NCI-H345 treated with DMSO at 0.1 percent for 48 hours (cell line): ENCODE measurements at regions not wholly inside any gene's neighbourhood (a gene's known extent, or its start where the extent isn't known, plus 50 kb on each side); places are given as distances from the start of the nearest gene placed in this dataset.

Experiments
- DNase-seq: peaks from one replicate; lab custom pipeline; 2025; ENCODE audit not compliant: unreplicated experiment; lab: John Stamatoyannopoulos, UW

- DNase-seq: no peak
Measured at GRCh38 chr20:60906555-60906954, 345.5 kb upstream of the CDH4 start.

GRCh38 chr20:60913298-60913697 is 338.8 kb upstream of the CDH4 start:
- no peak for DNase-seq

GRCh38 chr20:60921022-60921622 is 330.9 kb upstream of the CDH4 start:
- DNase-seq: no peak

- no peak for DNase-seq
Measured at GRCh38 chr20:60926831-60927230, 325.2 kb upstream of the CDH4 start.

- DNase-seq: no peak
Measured at GRCh38 chr20:60928341-60928740, 323.7 kb upstream of the CDH4 start.

GRCh38 chr20:60930023-60930790 is 321.9 kb upstream of the CDH4 start:
- no peak for DNase-seq

GRCh38 chr20:60931696-60932095 is 320.4 kb upstream of the CDH4 start:
- no peak for DNase-seq

GRCh38 chr20:60934724-60935123 is 317.3 kb upstream of the CDH4 start:
- DNase-seq: no peak

- no peak for DNase-seq
Measured at GRCh38 chr20:60935971-60936370, 316.1 kb upstream of the CDH4 start.

- DNase-seq: no peak
Measured at GRCh38 chr20:60937585-60937984, 314.5 kb upstream of the CDH4 start.

- DNase-seq: no peak
Measured at GRCh38 chr20:60941379-60941778, 310.7 kb upstream of the CDH4 start.

GRCh38 chr20:60947819-60948218 is 304.2 kb upstream of the CDH4 start:
- no peak for DNase-seq

- DNase-seq: no peak
Measured at GRCh38 chr20:60948224-60948623, 303.8 kb upstream of the CDH4 start.

- DNase-seq: no peak
Measured at GRCh38 chr20:60950561-60950960, 301.5 kb upstream of the CDH4 start.

- no peak for DNase-seq
Measured at GRCh38 chr20:60950974-60951373, 301.1 kb upstream of the CDH4 start.

GRCh38 chr20:60952861-60953260 is 299.2 kb upstream of the CDH4 start:
- no peak for DNase-seq

- DNase-seq: no peak
Measured at GRCh38 chr20:60953321-60953720, 298.7 kb upstream of the CDH4 start.

GRCh38 chr20:60955706-60956105 is 296.4 kb upstream of the CDH4 start:
- DNase-seq: no peak

GRCh38 chr20:60956194-60956593 is 295.9 kb upstream of the CDH4 start:
- DNase-seq: no peak

GRCh38 chr20:60957621-60958020 is 294.4 kb upstream of the CDH4 start:
- DNase-seq: no peak

- no peak for DNase-seq
Measured at GRCh38 chr20:60959971-60960370, 292.1 kb upstream of the CDH4 start.

GRCh38 chr20:60960500-60960899 is 291.6 kb upstream of the CDH4 start:
- no peak for DNase-seq

- DNase-seq: no peak
Measured at GRCh38 chr20:60961551-60961950, 290.5 kb upstream of the CDH4 start.
